GM19025 (cell line): ENCODE measurements at regions not wholly inside any gene's neighbourhood (a gene's known extent, or its start where the extent isn't known, plus 50 kb on each side); places are given as distances from the start of the nearest gene placed in this dataset.

ENCODE experiments used
- ATAC-seq: cut with Tn5 transposase; IDR thresholded peaks from one replicate; pipeline ENCODE4 v1.9.1; 2021; ENCODE audit warnings: mild to moderate bottlenecking, low read depth, moderate library complexity; ENCODE audit not compliant: unreplicated experiment

DNA sequence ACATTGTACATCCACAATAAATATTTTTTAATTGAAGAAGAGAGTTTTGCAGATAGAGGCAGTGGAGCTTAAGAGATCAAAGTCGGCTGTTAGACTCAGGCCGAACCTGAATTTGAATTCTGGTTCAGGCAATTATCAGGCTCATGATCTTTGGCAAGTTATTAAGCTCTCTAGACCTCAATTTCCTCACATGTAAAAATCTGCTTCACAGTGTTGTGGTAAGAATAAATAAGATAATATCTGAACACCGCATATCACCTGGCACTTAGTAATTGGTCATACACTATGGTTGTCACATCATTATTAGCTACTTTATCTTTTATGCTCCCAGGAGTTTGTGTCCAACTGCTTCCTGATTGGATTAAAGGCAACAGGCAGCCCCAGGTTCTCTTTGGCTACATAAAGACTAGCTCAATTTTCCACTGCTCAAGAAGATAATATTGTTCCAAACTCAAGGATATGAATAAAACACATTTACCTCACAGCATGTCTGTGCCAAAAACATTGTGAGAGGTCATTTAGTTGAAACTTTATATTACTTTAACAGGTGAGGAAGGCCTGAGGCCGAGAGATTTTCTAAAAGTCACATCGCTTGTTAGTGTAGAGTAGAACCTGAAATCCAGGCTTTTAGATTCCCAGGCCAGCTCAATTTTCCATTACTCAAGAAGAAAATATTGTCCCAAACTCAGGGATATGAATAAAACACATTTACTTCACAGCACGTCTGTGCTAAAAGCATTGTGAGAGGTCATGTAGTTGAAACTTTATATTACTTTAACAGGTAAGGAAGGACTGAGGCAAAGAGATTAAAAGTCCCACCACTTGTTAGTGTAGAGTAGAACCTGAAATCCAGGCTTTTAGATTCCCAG, 289.2 kb upstream of the PTGER4 start:
- ATAC-seq = no peak

- ATAC-seq = no peak
Observed at GRCh38 chr5:40389591-40389990, 290.1 kb upstream of the PTGER4 start.

GRCh38 chr5:40386289-40386688, 293.4 kb upstream of the PTGER4 start:
- ATAC-seq = peak; percentile 82

DNA sequence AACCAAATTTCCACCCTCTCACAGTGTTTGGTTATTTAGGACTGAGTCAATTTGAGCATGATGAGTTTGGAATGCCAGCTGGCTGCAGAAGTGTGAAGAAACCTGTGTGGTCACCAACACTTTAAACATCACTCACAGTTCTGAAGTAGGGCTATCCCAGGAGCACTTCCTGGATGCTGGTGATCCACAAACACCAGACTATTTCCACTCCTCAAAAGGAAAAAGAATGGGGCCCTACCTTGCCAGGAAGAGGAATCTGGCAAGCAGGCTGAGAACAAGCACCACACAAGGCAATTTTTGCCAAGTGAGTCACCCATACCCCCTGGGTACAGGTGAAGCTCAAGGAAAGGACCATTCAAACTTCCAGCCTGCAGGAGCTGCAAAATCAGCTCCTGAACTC, 294.2 kb upstream of the PTGER4 start:
- no peak for ATAC-seq

GRCh38 chr5:40384782-40385390, 294.8 kb upstream of the PTGER4 start:
- no peak for ATAC-seq

DNA sequence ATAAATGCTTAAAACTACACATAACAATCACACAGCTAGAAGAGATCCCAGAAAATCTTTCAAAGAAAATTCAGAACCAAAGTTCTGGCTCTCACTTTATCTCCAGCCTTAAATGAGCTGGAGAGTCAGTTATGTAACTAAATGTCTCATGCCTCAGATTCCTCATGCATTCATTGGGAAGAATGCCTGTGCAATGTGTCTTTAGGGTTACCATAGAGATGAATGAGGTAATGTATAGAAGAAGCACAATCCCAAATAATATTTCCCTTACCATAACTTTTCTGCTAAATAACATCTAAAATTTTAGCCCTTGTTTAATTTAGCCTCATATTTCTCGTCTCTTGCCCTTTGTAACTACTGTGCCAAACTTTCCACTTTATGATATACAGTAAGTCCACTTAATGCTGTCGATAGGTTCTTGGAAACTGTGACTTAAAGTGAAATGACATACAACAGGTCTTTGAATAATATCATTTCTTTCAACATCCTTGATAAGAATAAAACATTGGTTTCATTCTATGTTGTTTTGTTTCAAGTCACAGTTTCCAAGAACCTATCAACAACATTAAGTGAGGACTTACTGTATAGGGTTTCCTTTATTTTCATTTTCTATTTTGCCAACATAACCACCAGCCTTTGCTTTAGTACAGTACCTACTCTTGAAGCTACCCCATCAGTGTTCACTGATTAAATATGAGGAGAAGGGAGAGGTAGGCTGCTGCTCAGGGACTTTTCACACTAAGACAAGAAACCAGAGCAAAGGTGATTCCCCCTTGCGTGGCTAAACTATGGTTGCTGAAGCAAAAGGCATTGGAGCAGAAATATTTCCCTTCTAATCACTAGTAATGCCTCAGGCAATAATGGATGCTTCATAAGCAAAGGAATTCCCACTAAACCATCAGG, 295.7 kb upstream of the PTGER4 start:
- no peak for ATAC-seq

DNA sequence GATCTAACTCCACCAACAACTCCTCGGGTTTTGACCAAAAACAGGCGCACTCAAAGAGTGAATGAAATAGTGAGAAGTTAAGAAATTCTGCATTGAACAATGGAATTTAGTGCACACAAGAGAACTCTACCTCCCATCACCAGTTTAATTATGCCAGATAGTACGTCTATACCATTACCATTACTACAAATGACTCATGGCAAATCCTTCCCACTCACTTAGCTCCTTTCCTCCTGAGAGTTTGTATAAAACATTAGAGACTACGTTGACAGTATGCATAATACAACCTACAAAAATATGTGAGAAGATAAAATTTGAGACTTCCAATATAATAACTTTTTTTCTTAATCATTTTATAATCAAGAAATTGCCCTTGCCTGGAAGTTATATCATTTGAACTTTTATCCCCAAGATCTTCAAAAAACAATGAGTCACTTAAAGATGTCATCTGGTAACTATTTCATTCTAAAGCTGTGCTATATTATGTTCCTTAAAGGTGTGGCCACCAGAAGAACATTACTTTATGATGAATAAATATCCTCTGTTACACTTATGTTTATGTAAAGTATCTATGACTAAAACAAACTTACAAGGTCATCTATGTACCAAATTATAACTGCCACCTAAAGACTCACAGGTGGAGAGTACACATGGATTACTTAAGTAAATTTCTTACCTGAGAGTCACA, 297.9 kb upstream of the PTGER4 start:
- no peak for ATAC-seq

GRCh38 chr5:40381016-40381415, 298.7 kb upstream of the PTGER4 start:
- no peak for ATAC-seq

DNA sequence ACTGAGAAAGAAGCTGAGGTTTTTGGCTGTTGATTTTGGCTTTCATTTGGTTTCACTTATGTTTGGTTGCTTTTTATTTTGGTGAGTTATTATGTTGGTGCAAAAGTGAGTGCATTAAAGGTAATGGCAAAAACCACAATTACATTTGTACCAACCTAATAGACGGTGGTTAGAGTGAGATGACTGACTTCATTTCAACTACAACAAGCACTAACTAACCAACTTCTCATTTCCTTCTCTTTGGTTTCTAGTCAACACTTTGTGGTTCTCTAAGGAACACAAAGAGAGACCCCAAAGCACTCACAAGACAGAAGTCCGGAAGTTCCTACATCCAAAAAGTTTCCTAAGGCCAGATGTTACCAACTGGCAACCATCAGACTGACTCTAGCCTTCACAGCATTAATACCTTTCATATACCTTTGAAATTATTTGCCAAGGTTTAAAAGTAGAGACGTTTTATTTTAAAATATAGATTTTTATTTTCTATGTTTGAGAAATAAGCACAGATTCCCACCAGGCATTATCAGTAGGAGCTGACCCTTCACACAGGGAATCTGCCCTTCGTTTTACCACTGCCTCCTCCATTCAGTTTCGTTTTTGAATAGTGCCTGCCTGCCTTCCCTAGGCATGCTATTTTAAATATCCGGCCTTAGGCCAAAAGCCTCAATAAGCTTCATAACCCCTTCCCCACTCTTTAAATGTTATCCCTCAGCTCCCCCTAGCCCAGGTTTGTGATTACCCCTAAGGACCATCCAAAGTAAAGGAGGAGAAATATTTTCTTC, 301.1 kb upstream of the PTGER4 start:
- peak; percentile 61 for ATAC-seq

- no peak for ATAC-seq
Observed at GRCh38 chr5:40376566-40376965, 303.1 kb upstream of the PTGER4 start.

GRCh38 chr5:40374853-40375252, 304.9 kb upstream of the PTGER4 start:
- ATAC-seq = no peak

DNA sequence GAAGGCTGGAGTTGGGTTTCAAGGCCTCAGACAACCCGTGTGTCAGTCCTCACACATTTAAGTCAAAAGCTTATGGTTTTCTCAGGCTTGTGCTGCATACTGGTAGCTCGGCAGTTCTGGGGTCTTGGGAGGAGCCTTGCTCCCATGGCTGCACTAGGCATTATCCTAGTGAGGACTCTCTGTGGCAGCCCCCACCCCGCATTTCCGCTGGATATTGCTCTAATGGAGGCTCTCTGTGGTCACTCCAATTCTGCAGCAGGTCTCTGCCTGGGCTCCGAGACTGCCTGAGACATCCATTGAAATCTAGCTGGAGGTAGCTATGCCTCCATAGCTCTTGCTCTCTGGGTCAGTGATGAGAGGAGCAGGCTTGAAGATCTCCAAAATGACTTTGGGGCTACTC, 311.5 kb upstream of the PTGER4 start:
- no peak for ATAC-seq

GRCh38 chr5:40367255-40367654, 312.5 kb upstream of the PTGER4 start:
- no peak for ATAC-seq

DNA sequence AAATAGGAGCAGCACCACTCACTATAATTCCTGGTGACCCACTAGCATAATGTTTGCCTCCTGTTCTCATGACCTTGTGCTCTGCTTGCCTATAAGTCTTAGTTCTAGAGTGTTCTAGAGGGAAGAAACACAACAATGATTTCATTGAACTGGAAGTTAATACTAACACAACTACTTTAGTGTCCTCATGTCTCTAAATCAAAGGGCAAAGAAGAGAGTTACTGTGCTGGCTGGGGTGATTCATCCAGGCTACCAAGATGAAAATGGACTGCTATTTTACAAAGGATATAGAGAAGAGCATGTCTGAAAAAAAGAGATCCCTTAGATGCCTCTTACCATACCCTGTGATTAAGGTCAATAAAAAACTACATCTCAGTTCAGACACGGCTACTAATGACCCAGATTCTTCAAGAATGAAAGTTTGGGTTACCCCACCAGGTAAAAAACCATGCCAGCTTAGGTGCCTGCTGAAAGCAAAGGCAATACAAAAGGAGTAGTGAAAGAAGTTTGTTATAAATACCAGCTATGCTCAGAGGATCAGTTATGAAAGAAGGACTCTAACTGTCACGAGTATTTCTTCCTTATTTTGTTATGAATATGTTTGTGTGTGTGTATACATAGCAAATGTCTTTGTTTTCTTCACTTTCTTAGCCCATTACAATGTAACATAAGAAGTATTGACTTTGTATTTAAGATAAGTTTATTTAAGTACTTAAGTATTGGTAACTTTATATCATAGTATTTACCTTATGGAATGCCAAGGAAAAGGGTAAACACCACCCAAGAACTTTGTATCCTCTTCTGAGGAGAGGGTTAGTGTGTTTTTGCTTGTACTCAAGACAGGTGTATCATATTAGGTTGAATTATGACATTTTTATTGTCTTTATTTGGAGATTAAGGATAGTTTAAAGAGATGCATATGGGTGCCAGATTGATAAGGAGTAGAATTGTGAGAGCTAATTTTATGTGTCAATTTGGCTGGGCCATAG, 314.1 kb upstream of the PTGER4 start:
- no peak for ATAC-seq

DNA sequence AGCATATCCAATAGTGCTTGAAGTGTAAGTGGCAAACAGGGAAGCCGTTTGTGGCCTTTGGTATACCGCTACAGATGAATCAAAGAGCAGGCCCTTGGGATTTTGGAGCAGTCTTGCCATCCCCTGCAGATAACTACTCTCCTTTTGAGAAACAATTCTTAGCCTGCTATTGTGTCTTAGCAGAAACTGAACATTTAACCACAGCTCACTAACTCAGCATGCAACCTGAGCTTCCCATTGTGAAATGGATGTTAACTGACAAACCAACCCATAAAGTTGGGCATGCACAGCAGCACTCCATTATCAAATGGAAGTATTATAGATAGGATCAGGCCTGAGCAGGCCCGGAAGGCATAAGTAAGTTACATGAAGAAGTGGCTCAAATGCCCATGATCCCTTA, 315.3 kb upstream of the PTGER4 start:
- ATAC-seq = no peak

DNA sequence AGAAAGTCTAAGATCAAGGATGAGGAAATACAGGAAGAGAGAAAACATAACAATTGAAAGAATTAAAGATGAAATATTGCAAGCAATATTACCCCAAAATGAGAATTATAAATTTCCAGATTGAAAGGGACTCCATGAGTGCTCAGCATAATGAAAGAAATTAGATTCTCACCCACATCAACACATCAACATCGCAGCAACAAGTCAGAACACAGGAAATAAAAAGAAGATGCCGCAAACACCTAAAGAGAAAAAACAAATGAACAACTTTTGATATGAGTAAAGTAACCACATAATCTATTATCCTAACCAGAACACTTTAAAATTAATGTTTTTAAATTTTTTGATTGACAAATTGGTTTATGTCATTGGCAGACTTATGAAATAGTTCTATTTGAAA, 318.3 kb upstream of the PTGER4 start:
- no peak for ATAC-seq

GRCh38 chr5:40360685-40361084, 319.0 kb upstream of the PTGER4 start:
- ATAC-seq = no peak

DNA sequence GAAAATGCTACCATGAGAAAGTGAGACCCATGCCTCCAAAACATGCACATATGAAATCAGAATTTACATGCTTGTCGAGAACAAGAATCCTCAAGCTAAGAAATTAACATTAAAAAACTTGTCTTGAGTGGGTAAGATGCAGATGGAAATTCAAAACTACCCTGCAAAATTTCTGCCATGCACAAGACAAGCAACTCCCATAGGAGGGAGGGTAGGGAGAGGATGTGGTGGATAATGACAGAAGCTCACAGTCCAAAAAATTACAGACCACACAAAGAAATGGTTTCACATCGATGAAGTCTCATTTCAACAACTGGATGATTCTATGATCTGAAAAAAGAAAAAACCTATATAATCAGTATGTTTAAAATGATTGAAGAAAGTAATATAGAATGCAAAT, 319.9 kb upstream of the PTGER4 start:
- ATAC-seq = no peak

DNA sequence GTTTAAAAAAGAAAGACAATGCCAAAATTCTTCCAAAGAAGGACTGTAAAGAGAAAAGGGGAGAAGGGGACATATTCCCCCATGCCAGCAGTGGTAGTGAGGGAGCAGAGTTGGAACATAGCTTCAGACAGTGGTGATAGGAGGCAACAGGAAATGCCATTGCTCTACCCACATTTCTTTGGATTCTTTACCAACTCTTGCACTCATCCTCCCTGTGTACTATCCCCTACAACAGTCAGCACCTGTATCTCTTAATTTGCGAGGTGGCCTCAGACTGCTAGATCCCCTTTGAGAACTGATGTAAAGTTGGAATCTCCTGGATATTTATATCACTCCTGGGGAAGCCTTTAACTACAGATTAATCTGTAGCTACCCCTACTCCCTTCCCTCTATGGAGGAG, 320.6 kb upstream of the PTGER4 start:
- no peak for ATAC-seq
